HL-60 (cell line): ENCODE measurements at regions not wholly inside any gene's neighbourhood (a gene's known extent, or its start where the extent isn't known, plus 50 kb on each side); places are given as distances from the start of the nearest gene placed in this dataset.

ENCODE experiments used
- GABPA ChIP-seq: IDR thresholded peaks from 2 replicates; pipeline ENCODE4 v1.6.1; 2012; ENCODE audit warnings: low read depth
- SPI1 ChIP-seq: IDR thresholded peaks from 2 replicates; pipeline ENCODE4 v1.6.1; 2012; ENCODE audit warnings: low read depth, mild to moderate bottlenecking, borderline replicate concordance
- TF ChIP-seq, protein P1 (sequence below): IDR thresholded peaks from one replicate; pipeline ENCODE4 v1.5.1; 2011; ENCODE audit warnings: low read length, control low read depth, inconsistent platforms; ENCODE audit not compliant: insufficient read depth

DNA sequence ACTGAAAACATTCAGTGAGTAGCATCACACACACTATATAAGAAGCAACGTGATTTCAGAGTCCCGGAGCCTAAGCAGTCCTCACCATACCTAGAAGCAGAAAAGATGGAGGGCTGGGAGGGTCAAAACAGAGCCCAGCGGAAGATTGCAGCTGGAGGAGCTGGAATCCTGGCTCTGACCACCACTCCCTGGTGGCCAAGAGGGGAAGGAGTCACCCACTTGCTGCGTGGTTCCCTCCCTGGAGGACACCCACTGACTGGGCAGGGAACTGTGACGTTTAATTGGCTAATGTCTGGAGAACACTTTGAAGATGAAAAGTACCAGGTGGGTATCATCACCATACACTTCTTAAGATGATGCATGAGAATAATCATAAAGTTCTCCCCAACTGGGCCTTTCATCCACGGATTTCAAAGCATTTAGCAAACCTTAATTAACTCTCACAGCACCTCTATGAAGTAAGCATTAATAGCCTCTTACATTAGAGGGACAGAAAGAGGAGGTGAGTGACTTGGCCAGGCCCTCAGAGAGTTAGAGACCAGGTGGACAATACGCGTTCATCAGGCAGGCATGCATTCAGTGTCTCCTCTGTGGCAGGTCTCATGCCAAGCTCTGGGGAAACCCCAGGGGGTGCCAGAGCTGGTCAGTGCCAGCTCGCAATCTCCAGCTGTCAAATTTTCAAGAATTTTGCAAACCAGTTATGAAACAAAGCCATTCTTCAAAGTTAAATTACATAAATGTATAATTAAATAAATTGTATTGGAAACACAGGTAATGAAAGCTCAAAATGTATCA is 137.9 kb downstream of the AXIN2 start:
- TF ChIP-seq, protein P1, sequence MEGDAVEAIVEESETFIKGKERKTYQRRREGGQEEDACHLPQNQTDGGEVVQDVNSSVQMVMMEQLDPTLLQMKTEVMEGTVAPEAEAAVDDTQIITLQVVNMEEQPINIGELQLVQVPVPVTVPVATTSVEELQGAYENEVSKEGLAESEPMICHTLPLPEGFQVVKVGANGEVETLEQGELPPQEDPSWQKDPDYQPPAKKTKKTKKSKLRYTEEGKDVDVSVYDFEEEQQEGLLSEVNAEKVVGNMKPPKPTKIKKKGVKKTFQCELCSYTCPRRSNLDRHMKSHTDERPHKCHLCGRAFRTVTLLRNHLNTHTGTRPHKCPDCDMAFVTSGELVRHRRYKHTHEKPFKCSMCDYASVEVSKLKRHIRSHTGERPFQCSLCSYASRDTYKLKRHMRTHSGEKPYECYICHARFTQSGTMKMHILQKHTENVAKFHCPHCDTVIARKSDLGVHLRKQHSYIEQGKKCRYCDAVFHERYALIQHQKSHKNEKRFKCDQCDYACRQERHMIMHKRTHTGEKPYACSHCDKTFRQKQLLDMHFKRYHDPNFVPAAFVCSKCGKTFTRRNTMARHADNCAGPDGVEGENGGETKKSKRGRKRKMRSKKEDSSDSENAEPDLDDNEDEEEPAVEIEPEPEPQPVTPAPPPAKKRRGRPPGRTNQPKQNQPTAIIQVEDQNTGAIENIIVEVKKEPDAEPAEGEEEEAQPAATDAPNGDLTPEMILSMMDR = no peak
- no peak for TF ChIP-seq SPI1
- no peak for TF ChIP-seq GABPA
